BLaER1 treated with 17β-estradiol and CSF1 and Interleukin-3, amounts not matched to agents 10 nM and 100 nM (cell line): ENCODE measurements at regions not wholly inside any gene's neighbourhood (a gene's known extent, or its start where the extent isn't known, plus 50 kb on each side); places are given as distances from the start of the nearest gene placed in this dataset.
"Not testable (repeated sequence)": the region's sequence is repeated elsewhere in the genome, so short reads cannot be mapped to it uniquely, and the experiment has no call there.

Experiments used
- H3K27ac ChIP-seq, 11 experiments: shearing (Covaris generic); formaldehyde crosslinking; 2 replicates each; pipeline ENCODE4 v1.8.1; 2022
- H3K27me3 ChIP-seq, 11 experiments: shearing (Covaris generic); formaldehyde crosslinking; 2 replicates each; pipeline ENCODE4 v1.8.1; 2022
- H3K36me3 ChIP-seq, 11 experiments: shearing (Covaris generic); formaldehyde crosslinking; 2 replicates each; pipeline ENCODE4 v1.8.1; 2022
- H3K4me1 ChIP-seq, 10 experiments: shearing (Covaris generic); formaldehyde crosslinking; 2 replicates each; pipeline ENCODE4 v1.8.1; 2022
- H3K4me2 ChIP-seq, 11 experiments: shearing (Covaris generic); formaldehyde crosslinking; 2 replicates each; pipeline ENCODE4 v1.8.1; 2022
- H3K4me3 ChIP-seq, 10 experiments: shearing (Covaris generic); formaldehyde crosslinking; 2 replicates each; pipeline ENCODE4 v1.8.1; 2022
- H3K9ac ChIP-seq, 11 experiments: shearing (Covaris generic); formaldehyde crosslinking; 2 replicates each; pipeline ENCODE4 v1.8.1; 2022
- H3K9me3 ChIP-seq, 11 experiments: shearing (Covaris generic); formaldehyde crosslinking; replicated peaks in 1 of 11; 2 replicates each; pipeline ENCODE4 v1.8.1; 2022
- H4K20me1 ChIP-seq, 11 experiments: shearing (Covaris generic); formaldehyde crosslinking; 2 replicates each; pipeline ENCODE4 v1.8.1; 2022
- Cebpa-rat ChIP-seq, 11 experiments: shearing (Covaris generic); IDR thresholded peaks; 2 replicates each; pipeline ENCODE4 v1.8.1; 2022

DNA sequence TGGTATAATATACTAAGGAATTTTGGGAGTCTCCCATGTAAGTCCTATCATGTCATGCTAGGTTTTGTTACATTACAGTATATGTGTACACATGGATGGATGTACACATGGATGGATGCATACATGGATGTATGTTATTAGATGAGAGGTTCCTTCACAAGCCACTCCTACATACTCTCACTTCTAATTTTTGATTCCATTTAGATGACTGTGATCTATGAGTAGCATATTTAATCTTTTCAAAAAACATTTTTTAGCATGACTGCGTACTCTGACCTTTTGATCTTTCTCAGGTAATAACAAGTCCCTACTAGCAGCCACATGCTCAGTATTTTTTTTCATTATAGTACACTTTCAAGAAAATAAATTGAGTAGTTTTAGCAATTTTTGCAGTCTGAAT, 441.8 kb downstream of the SLITRK1 start:
- TF ChIP-seq Cebpa-rat (IDR thresholded peaks at IDR 0.05), result no peak
- Histone ChIP-seq H3K4me1 (no peaks in the 10 kb centered on the region), H3K27me3 (no peaks in the 10 kb centered on the region), H3K4me3 (no peak overlapping the region), H3K9ac (no peak overlapping the region), H4K20me1 (no peaks in the 10 kb centered on the region), H3K9me3 (no peaks in the 10 kb centered on the region), H3K4me2 (no peak overlapping the region), H3K36me3 (no peaks in the 10 kb centered on the region), H3K27ac (no peak overlapping the region)

DNA sequence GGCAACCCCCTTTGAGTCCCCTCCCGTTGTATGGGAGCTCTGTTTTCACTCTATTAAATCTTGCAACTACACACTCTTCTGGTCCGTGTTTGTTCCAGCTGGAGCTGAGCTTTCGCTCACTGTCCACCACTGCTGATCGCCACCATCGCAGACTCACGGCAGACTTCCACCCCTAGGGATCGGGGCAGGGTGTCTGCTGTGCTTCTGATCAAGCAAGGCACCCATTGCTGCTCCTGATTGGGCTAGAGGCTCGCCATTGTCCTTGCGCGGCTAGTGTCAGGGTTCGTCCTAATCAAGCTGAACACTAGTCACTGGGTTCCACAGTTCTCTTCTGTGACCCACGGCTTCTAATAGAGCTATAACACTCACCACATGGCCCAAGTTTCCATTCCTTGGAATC, 442.8 kb downstream of the SLITRK1 start:
- not testable (repeated sequence) for H3K9me3 ChIP-seq, H3K4me3 ChIP-seq, H4K20me1 ChIP-seq, H3K9ac ChIP-seq, H3K4me1 ChIP-seq, H3K4me2 ChIP-seq, H3K36me3 ChIP-seq, H3K27me3 ChIP-seq, H3K27ac ChIP-seq

DNA sequence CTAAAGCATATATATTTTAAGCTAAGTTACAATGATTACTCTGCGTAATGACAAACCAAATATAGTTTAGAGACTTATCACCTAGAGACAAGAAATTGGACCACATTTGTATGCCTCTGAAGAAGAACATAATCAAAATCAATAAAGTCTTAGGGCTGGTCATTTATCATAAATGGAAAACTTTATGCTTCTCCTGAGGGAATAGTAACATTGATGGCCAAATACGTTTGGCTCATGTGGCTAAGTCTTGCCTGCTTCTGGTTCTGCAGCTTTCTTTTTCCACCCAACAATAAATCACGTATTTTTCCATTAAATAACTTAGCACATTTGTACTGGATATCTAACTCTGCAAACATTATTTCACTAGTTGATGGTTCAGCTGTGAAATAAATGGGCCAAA, 458.4 kb downstream of the SLITRK1 start:
- H3K9me3 ChIP-seq, result peaks cover 0 to 15% (median 10%) of the 10 kb centered on the region in 11 experiments; a peak in 9 of 22 replicates
- no peak overlapping the region for H3K4me2 ChIP-seq
- no peaks in the 10 kb centered on the region for H4K20me1 ChIP-seq
- no peaks in the 10 kb centered on the region for H3K36me3 ChIP-seq
- H3K27ac ChIP-seq, result no peak overlapping the region
- TF ChIP-seq Cebpa-rat (IDR thresholded peaks at IDR 0.05), result no peak
- no peaks in the 10 kb centered on the region for H3K4me1 ChIP-seq
- H3K27me3 ChIP-seq, result no peaks in the 10 kb centered on the region
- H3K9ac ChIP-seq, result no peak overlapping the region
- H3K4me3 ChIP-seq, result no peak overlapping the region

DNA sequence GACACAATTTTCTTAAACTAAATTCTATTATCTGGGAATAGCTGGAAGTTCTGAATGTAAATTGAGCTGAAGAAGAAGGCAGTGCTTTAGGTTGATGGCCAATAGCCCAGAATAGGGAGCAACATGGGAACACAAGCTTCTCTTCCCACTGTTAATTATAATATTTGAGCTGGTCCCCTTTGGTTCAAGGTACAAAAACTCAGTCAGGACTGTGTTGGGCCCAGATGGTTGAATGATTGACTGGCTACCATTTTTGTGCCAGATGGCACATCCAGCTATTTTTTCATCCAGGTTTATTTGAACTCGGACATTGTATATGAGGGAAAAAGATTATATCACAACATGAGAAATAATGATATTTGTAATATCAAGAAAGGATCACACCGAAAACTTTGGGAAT, 458.9 kb downstream of the SLITRK1 start:
- Histone ChIP-seq H3K9ac (no peak overlapping the region), H3K36me3 (no peaks in the 10 kb centered on the region), H3K27me3 (no peaks in the 10 kb centered on the region), H3K4me1 (no peaks in the 10 kb centered on the region), H3K9me3 (peaks cover 0 to 15% (median 10%) of the 10 kb centered on the region in 11 experiments; a peak in 9 of 22 replicates), H3K4me3 (no peak overlapping the region), H4K20me1 (no peaks in the 10 kb centered on the region), H3K4me2 (no peak overlapping the region), H3K27ac (no peak overlapping the region)
- TF ChIP-seq Cebpa-rat (IDR thresholded peaks at IDR 0.05), result no peak

DNA sequence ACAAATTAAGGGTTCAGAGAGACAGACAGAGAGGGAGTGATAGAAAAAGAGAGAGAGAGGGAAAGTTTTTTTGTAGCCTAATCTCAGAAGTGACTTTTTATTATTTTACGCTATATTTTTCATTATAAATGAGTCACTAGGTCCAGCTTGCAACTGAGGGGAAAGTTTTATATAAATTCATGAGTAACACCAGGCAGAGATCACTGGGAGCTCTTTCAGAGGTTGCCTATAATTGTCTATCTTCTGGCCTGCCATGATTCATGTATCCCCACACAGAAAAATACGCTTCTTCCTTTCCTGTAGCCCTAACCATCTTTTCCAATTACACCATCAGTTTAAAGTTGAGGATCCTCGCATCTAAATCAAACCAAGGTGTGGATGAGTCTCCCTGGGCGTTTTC, 467.9 kb downstream of the SLITRK1 start:
- no peak for TF ChIP-seq Cebpa-rat (IDR thresholded peaks at IDR 0.05)
- no peaks in the 10 kb centered on the region for H4K20me1 ChIP-seq
- no peak overlapping the region for H3K4me2 ChIP-seq
- H3K36me3 ChIP-seq, result no peaks in the 10 kb centered on the region
- H3K27me3 ChIP-seq, result no peaks in the 10 kb centered on the region
- H3K4me3 ChIP-seq, result no peak overlapping the region
- no peak overlapping the region for H3K27ac ChIP-seq
- no peaks in the 10 kb centered on the region for H3K4me1 ChIP-seq
- no peak overlapping the region for H3K9ac ChIP-seq
- no peaks in the 10 kb centered on the region for H3K9me3 ChIP-seq

DNA sequence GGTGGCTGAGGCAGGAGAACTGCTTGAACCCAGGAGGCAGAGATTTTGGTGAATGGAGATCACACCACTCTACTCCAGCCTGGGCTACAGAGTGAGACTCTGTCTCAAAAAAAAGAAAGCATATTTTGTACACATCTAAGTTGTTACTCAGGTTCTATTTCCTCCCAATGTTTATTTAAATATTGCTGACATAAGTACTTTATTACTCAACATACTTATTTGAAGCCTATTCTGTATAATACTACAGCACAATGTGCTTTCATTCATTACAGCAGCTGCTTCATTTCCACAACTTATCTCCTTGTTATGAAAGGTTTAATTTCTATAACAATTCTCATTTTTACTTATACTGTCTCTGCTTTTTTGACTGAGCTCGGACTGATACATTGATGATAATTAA, 495.7 kb downstream of the SLITRK1 start:
- no peaks in the 10 kb centered on the region for H3K4me1 ChIP-seq
- H4K20me1 ChIP-seq, result no peaks in the 10 kb centered on the region
- H3K9me3 ChIP-seq, result no peaks in the 10 kb centered on the region
- H3K27me3 ChIP-seq, result no peaks in the 10 kb centered on the region
- H3K27ac ChIP-seq, result no peak overlapping the region
- H3K4me2 ChIP-seq, result no peak overlapping the region
- no peak overlapping the region for H3K4me3 ChIP-seq
- no peaks in the 10 kb centered on the region for H3K36me3 ChIP-seq
- H3K9ac ChIP-seq, result no peak overlapping the region
- TF ChIP-seq Cebpa-rat (IDR thresholded peaks at IDR 0.05), result no peak

DNA sequence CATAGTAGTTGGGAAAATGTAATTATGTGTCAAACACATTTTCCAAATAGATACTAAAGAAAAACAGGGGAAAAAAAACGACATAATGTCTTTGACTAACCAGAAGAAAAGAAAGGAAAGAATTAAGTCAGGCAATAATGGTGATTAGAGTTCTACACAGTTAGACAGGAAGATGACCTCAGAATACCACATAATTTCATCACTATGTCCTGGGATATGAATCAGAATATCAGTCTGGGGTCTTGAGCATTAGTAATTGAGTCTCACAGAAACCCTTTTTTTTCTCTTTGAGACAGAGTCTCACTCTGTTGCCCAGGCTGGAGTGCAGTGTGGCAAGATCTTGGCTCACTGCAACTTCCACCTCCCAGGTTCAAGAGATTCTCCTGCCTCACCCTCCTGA, 503.4 kb downstream of the SLITRK1 start:
- no peaks in the 10 kb centered on the region for H3K27me3 ChIP-seq
- H3K36me3 ChIP-seq, result no peaks in the 10 kb centered on the region
- no peak overlapping the region for H3K27ac ChIP-seq
- no peak overlapping the region for H3K9ac ChIP-seq
- H4K20me1 ChIP-seq, result no peaks in the 10 kb centered on the region
- H3K4me1 ChIP-seq, result no peaks in the 10 kb centered on the region
- no peak overlapping the region; a peak in 1 of 22 replicates for H3K4me2 ChIP-seq
- TF ChIP-seq Cebpa-rat (IDR thresholded peaks at IDR 0.05), result no peak
- H3K9me3 ChIP-seq, result no peaks in the 10 kb centered on the region
- no peak overlapping the region for H3K4me3 ChIP-seq

DNA sequence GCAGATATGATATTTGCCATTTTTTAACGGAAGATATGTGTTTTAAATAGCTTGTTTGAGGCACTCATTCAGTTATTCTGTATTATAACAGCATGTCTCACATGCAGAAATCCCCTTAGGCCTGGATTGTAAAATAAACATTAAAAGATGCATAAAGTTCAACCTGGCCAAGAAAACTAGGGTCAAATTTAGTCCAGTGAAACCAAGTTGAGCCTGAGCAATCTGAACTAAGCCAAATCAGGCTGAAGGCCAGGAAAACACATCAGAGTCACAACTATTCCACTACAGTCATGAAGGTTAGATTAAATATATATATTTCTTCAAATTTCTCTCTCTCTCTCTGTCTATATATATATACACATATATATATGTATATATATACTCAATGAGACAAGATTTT, 504.8 kb downstream of the SLITRK1 start:
- Histone ChIP-seq H3K9me3 (no peaks in the 10 kb centered on the region), H3K27me3 (no peaks in the 10 kb centered on the region), H3K4me3 (no peak overlapping the region), H3K9ac (no peak overlapping the region), H3K36me3 (no peaks in the 10 kb centered on the region), H3K4me2 (no peak overlapping the region), H3K4me1 (no peaks in the 10 kb centered on the region), H4K20me1 (no peaks in the 10 kb centered on the region), H3K27ac (no peak overlapping the region)
- TF ChIP-seq Cebpa-rat (IDR thresholded peaks at IDR 0.05), result no peak

DNA sequence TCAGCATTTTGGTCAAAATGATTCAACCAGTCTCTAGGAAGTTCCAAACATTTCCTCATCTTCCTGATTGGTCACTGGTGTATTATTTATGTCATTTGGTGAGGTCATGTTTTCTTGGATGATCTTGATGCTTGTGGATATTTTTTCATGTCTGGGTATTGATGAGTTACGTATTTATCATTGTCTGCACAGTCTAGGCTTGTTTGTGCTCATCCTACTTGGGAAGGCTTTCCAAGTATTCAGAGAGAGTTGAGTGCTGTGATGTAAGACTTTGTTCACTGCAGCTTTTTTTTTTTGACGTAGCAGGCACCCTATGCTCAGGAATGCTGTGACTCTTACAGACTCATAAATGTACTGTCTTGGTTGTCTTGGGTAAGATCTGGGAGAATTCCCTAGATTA, 509.5 kb downstream of the SLITRK1 start:
- Histone ChIP-seq H3K27ac (no peak overlapping the region), H3K4me2 (no peak overlapping the region), H3K9ac (no peak overlapping the region), H4K20me1 (no peaks in the 10 kb centered on the region), H3K27me3 (no peaks in the 10 kb centered on the region), H3K4me1 (no peaks in the 10 kb centered on the region), H3K36me3 (no peaks in the 10 kb centered on the region), H3K9me3 (peaks cover 0 to 5% (median 0%) of the 10 kb centered on the region in 11 experiments; a peak in 1 of 22 replicates), H3K4me3 (no peak overlapping the region)
- TF ChIP-seq Cebpa-rat (IDR thresholded peaks at IDR 0.05), result no peak

DNA sequence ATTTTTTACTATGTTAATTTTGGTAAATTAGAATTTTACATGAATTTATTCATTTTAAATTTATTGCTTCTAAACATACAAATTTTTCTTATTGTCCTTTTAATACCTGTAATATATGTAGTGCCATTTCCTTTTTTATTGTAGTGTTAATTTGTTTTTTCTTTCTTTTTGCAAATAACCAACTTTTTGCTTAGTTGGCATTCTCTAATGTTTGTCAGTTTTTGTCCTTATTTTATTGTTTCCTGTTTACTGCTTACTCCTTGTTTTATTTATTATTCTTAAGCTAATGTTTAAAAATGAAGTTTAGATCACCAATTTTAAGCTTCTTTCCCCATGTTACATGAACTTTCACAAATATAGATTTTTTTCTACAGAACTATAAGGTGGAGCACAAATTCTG, 516.6 kb downstream of the SLITRK1 start:
- no peaks in the 10 kb centered on the region for H3K4me1 ChIP-seq
- no peaks in the 10 kb centered on the region for H3K36me3 ChIP-seq
- TF ChIP-seq Cebpa-rat (IDR thresholded peaks at IDR 0.05), result no peak
- no peaks in the 10 kb centered on the region for H3K9me3 ChIP-seq
- no peaks in the 10 kb centered on the region for H3K27me3 ChIP-seq
- H3K27ac ChIP-seq, result no peak overlapping the region
- H3K4me3 ChIP-seq, result no peak overlapping the region
- no peak overlapping the region for H3K4me2 ChIP-seq
- H3K9ac ChIP-seq, result no peak overlapping the region
- no peaks in the 10 kb centered on the region for H4K20me1 ChIP-seq

DNA sequence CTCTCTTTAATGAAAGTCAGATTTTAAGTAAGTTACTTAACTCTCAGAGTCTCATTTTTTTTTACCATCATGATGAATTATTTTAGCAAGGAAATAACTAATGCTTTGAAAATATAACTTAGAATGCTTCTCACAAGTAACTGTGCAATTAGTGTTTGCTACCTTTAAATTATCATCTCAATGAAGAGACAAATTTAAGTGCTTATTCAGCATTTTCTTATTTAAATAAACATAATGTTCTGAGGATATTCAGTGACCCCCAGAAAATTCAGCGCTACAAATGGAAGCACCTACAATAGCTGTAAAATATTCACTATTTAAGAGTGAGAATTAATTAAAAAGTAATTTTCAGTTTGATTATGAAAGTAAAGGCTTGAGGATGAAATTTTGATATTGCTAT, 527.2 kb downstream of the SLITRK1 start:
- Histone ChIP-seq H3K27me3 (no peaks in the 10 kb centered on the region), H3K9ac (no peak overlapping the region), H3K4me1 (no peaks in the 10 kb centered on the region), H3K4me3 (no peak overlapping the region), H4K20me1 (no peaks in the 10 kb centered on the region), H3K27ac (no peak overlapping the region), H3K4me2 (no peak overlapping the region), H3K9me3 (no peaks in the 10 kb centered on the region), H3K36me3 (no peaks in the 10 kb centered on the region)
- TF ChIP-seq Cebpa-rat (IDR thresholded peaks at IDR 0.05), result no peak
